Activated naive CD4-positive, alpha-beta T cell treated with anti-CD3 and anti-CD28 coated beads, Interleukin-2, amount 10 ng/mL, durations not matched to agents 7 days and 5 days (primary cell): ENCODE measurements at regions not wholly inside any gene's neighbourhood (a gene's known extent, or its start where the extent isn't known, plus 50 kb on each side); places are given as distances from the start of the nearest gene placed in this dataset.

Source experiments
- CTCF ChIA-PET: fragments of 350-600 bp; sonication (Branson Sonifier 250); formaldehyde crosslinking; loops from one replicate; lab custom pipeline; 2021; ENCODE audit warnings: antibody characterized with exemption; lab: Charles Lee
- DNase-seq: peaks from one replicate; pipeline ENCODE4 v3.0.0-alpha.2; 2020
- H3K27ac Mint-ChIP-seq: one replicate; pipeline ENCODE4 v1.8.0; 2021; ENCODE audit warnings: mild to moderate bottlenecking, moderate library complexity, mixed read lengths
- H3K27me3 Mint-ChIP-seq: one replicate; pipeline ENCODE4 v1.8.0; 2021; ENCODE audit warnings: mild to moderate bottlenecking, mixed read lengths
- H3K36me3 Mint-ChIP-seq: one replicate; pipeline ENCODE4 v1.8.0; 2021; ENCODE audit warnings: mixed read lengths
- H3K4me1 Mint-ChIP-seq: one replicate; pipeline ENCODE4 v1.8.0; 2021; ENCODE audit warnings: mixed read lengths
- H3K4me3 Mint-ChIP-seq: one replicate; pipeline ENCODE4 v1.8.0; 2021; ENCODE audit warnings: mild to moderate bottlenecking, moderate library complexity, mixed read lengths
- H3K9me3 Mint-ChIP-seq: one replicate; pipeline ENCODE4 v1.8.0; 2021; ENCODE audit warnings: mixed read lengths

DNA sequence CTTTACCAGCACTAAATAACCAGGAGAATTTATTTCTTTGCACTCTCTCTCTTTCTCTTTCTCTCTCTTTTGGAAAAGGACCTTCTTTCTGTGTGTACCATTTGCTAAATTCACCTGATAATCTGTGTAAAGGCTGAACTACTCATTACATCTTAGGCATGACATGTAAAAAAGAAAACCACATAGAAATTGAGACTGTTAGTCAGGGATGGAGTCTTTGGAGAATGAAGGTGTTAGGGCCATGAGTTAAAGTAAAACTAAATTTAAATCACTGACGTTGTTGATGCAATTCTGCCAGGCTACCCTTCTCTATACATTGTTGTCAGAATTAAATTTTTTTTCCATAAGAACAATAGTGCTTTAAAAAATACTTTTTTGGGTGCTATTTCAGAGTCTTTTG lies 263.3 kb downstream of the PTEN start:
- Mint-ChIP-seq H3K9me3 (no peaks in the 10 kb centered on the region), H3K27ac (no peak overlapping the region), H3K4me3 (no peak overlapping the region), H3K36me3 (no peaks in the 10 kb centered on the region), H3K4me1 (no peaks in the 10 kb centered on the region), H3K27me3 (peaks cover 10% of the 10 kb centered on the region)
- DNase-seq, result no peak
- CTCF ChIA-PET, result no interaction called here

DNA sequence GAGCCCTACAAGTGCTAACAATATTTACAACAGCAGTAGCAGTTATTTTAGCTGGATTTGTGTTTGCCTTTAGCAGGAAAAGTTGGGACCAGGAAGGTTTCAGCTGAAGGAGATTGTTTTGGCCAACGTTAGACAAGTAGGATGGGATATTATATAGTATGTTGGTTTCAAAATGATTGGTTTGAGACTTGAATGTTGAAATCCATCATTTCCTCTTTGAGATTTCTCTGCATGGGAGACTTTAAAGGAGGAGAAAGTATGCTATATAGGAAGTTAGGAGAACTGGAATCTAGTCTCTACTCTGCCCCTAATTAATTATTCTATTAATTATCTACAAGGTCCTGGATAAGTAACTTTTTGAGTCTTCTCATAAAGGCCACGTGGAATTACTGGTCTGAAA lies 263.8 kb downstream of the PTEN start:
- CTCF ChIA-PET, result no interaction called here
- no peak for DNase-seq
- Mint-ChIP-seq H3K9me3 (no peaks in the 10 kb centered on the region), H3K27ac (no peak overlapping the region), H3K27me3 (peaks cover 14% of the 10 kb centered on the region), H3K36me3 (no peaks in the 10 kb centered on the region), H3K4me3 (no peak overlapping the region), H3K4me1 (no peaks in the 10 kb centered on the region)

DNA sequence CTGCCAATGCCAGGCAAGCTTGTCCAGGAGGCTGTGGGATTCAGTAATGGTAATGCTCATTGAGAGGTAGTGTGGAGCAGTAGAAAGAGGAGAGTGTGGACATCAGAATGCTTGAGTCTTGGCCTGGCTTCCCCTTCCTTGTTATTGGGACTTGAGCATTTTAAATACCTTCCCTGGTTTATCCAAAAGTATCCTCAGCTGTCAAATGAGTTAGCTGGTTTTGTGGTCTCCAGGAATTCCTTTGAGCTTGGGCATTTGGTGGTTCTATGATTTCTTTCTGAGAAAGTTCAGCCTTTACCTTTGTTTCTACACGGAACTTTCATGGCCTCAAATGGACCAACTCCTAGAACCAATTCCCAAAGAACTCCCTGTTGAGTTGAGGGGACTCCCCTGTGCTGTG lies 264.3 kb downstream of the PTEN start:
- Mint-ChIP-seq H3K4me1 (no peaks in the 10 kb centered on the region), H3K9me3 (no peaks in the 10 kb centered on the region), H3K27me3 (peaks cover 10% of the 10 kb centered on the region), H3K4me3 (no peak overlapping the region), H3K36me3 (no peaks in the 10 kb centered on the region), H3K27ac (no peak overlapping the region)
- CTCF ChIA-PET, result no interaction called here
- DNase-seq, result no peak

DNA sequence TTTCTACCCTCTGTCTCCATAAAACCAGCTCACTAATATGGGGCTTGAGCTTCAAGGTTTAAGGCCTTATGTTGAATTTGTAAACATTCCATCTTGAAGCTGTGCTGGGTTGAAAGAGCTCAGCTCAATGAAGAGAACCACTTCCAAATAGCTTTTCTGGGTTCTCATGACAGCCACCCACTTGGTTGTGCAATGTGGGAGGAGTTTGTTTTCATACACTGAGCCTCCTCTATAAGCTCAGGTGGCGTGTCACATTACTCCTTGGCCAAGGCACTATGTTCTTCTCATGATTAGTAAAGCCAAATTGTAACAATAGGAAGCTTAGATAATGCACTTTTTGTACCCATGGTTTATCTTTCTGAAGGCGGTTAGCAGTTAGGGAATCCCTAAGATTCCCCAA lies 265.6 kb downstream of the PTEN start:
- peaks cover 5% of the 10 kb centered on the region for H3K27me3 Mint-ChIP-seq
- H3K9me3 Mint-ChIP-seq, result no peaks in the 10 kb centered on the region
- H3K4me3 Mint-ChIP-seq, result no peak overlapping the region
- no peaks in the 10 kb centered on the region for H3K36me3 Mint-ChIP-seq
- CTCF ChIA-PET, result interaction anchor here (0.6 kb wide), 1 partner anchor 330 kb away, joined by 3 read pairs; no protein-coding TSS in a partner anchor
- no peak overlapping the region for H3K27ac Mint-ChIP-seq
- DNase-seq, result no peak
- no peaks in the 10 kb centered on the region for H3K4me1 Mint-ChIP-seq

DNA sequence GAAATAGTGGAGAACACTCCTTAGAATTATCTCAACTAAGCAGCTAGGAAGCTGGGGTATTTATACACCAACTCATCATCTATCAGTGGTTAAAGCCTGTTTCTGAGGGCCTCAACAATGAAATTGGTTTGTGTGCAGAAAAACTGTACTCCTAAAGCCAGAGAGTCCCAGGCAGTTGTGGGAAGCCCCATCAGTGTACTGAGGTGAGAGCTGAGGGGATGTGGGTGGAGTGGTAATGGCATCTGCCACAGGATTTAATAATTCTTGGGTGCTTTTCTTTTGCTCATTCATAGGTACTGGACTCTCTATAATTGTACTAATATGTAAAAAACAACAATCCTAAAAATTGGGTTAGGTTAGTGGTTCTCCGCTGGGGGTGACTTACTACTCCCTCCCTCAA lies 267.5 kb downstream of the PTEN start:
- H3K27me3 Mint-ChIP-seq, result peaks cover 5% of the 10 kb centered on the region
- H3K9me3 Mint-ChIP-seq, result peaks cover 2% of the 10 kb centered on the region
- H3K4me1 Mint-ChIP-seq, result no peaks in the 10 kb centered on the region
- H3K4me3 Mint-ChIP-seq, result no peak overlapping the region
- no peaks in the 10 kb centered on the region for H3K36me3 Mint-ChIP-seq
- no peak overlapping the region for H3K27ac Mint-ChIP-seq
- CTCF ChIA-PET, result no interaction called here
- no peak for DNase-seq

DNA sequence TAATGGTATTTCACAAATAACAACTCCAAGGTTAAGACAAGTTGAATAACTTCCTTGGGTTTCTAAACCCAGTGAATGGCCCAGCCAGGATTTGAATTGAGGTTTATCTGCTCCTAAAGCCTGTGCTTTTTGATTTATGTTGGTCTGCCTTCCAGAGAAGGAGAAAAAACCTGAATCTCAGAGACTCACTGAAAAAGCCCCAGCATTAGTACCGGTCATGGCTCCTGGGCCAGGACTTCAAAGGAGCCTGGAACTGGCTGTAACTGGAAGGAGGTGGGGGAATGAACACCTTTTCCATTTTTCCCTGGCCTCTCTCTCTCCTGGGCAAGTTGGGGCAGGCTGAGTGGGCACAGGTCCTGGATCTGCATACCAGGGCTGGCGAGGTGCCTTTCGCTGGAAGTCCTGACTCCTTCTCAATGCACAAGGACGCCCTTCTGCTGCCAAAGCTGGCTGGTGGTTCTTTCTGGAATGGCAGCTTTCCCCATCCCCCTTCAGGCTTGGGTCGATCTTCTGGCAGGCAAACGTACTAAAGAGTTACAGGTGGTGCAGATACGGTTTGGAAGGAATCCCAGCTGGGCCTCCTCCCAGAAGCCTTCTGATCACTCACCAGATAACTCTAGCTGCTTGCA lies 268.2 kb downstream of the PTEN start:
- no peak for DNase-seq
- Mint-ChIP-seq H3K9me3 (peaks cover 2% of the 10 kb centered on the region), H3K27me3 (peaks cover 5% of the 10 kb centered on the region), H3K27ac (no peak overlapping the region), H3K36me3 (no peaks in the 10 kb centered on the region), H3K4me3 (no peak overlapping the region), H3K4me1 (no peaks in the 10 kb centered on the region)
- CTCF ChIA-PET, result interaction anchor here (0.9 kb wide), 1 partner anchor 17 kb away, joined by 3 read pairs; no protein-coding TSS in a partner anchor

DNA sequence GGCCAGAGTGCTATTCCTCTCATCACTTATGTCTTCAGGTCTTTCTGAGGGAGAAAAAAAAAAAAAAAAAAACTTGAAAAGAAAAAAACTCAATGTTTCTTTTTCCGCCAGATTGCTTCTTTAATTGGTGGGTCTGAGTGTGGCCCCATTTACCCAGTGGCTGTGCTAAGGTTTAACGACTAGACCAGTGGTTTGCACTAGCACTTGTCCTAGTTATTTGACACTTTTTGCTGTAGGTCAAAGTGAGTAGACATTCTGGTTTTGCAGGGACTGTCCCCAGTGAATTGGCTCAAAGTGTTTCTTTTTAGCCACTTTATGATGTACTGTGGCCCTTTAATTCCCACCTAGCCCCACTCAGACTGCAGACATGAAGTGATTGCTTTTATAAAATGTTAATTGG lies 273.3 kb downstream of the PTEN start:
- H3K27ac Mint-ChIP-seq, result no peak overlapping the region
- H3K4me3 Mint-ChIP-seq, result no peak overlapping the region
- H3K4me1 Mint-ChIP-seq, result peaks cover 10% of the 10 kb centered on the region
- peaks cover 2% of the 10 kb centered on the region for H3K9me3 Mint-ChIP-seq
- H3K27me3 Mint-ChIP-seq, result peaks cover 4% of the 10 kb centered on the region
- DNase-seq, result no peak
- no peaks in the 10 kb centered on the region for H3K36me3 Mint-ChIP-seq
- CTCF ChIA-PET, result no interaction called here

DNA sequence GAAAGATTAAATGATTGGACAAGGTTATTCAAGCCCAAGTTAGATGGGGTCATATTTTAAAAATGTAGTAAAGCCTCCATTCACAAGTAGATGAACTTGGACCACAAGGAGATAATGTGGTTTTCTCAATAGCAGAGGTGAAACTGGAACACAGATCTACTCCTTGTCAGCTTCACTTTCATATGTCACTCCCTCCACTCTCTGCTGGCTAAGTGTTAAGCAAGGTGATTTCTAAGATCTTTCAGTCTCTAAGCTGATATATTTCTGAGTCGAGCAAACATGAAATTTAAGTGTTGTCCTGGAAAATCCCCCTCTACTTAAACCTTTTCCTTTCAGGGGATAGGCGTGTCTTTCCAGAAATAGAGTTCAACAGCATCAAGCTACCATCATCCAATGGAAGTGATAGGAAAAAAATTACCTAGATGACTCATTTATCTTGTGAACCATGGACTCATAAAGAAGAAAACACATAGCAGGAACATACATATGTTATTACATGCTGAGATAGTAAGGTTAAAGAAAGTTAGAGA lies 275.0 kb downstream of the PTEN start:
- no peak for DNase-seq
- peaks cover 2% of the 10 kb centered on the region for H3K9me3 Mint-ChIP-seq
- CTCF ChIA-PET, result interaction anchor here (1.1 kb wide), 1 partner anchor 17 kb away, joined by 3 read pairs; no protein-coding TSS in a partner anchor
- H3K4me3 Mint-ChIP-seq, result no peak overlapping the region
- H3K4me1 Mint-ChIP-seq, result peaks cover 10% of the 10 kb centered on the region
- peak overlapping the region; percentile 16 for H3K27ac Mint-ChIP-seq
- no peaks in the 10 kb centered on the region for H3K27me3 Mint-ChIP-seq
- H3K36me3 Mint-ChIP-seq, result no peaks in the 10 kb centered on the region

DNA sequence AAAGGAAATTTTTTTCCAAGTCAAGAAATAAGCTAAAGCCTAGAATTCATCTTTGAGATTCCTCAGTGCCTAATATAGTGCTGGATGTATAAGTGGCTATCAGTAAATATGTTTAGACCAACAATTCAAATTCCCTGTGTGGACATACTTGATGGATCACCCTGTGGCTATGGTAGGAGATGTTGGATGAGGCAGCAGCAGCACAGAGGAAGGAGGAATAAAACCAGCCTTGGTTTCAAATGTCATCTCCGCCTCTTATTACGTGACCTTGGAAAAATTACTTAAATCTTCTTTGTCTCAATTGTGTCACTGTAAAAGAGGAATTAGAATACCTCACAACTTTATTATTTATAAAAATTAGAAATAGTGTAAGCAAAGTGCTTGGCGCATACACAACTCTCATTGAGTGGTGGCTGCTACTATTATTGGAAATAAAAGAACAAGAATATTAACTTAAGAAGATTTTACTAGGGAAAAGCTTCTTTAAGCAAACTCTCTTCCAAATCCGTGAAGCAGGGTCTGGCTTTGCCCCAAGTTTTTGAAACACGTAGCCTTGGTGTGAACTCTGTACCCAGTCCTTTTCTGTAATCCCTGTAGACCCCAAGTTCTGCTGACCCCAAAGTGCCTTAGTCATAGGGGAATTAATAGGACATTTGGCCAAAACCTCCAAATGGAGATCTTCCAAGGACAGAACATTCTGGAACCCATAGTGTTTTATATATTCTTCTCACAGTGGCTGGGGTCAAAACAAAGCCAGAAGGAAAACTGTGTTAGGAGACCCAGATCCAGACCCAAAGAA lies 283.8 kb downstream of the PTEN start:
- Mint-ChIP-seq H3K4me3 (no peak overlapping the region), H3K4me1 (peaks cover 4% of the 10 kb centered on the region), H3K36me3 (no peaks in the 10 kb centered on the region), H3K27ac (no peak overlapping the region), H3K27me3 (no peaks in the 10 kb centered on the region), H3K9me3 (no peaks in the 10 kb centered on the region)
- CTCF ChIA-PET, result no interaction called here
- no peak for DNase-seq

DNA sequence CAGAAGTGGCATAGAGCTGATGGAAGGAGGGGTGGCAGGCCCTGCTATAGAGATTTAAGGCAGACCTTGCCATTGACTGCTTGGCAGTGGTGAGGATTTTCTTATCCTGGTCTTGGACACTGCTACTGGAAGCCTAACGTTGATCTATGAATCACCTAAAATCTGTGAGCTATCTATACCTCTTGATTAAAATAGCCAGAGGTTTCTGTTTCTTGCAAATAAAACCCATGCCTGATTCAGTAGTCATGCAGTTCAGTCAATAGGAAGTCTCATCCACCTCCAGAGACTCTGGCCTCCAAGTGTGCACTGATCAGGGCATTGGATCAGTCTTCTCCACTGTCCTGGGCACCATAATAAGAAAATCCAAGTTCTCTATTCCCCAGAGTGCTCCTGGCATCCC lies 286.5 kb downstream of the PTEN start:
- H3K9me3 Mint-ChIP-seq, result peaks cover 2% of the 10 kb centered on the region
- no peak for DNase-seq
- H3K4me3 Mint-ChIP-seq, result no peak overlapping the region
- peaks cover 16% of the 10 kb centered on the region for H3K4me1 Mint-ChIP-seq
- H3K27me3 Mint-ChIP-seq, result no peaks in the 10 kb centered on the region
- CTCF ChIA-PET, result no interaction called here
- H3K27ac Mint-ChIP-seq, result no peak overlapping the region
- H3K36me3 Mint-ChIP-seq, result peaks cover 1% of the 10 kb centered on the region

DNA sequence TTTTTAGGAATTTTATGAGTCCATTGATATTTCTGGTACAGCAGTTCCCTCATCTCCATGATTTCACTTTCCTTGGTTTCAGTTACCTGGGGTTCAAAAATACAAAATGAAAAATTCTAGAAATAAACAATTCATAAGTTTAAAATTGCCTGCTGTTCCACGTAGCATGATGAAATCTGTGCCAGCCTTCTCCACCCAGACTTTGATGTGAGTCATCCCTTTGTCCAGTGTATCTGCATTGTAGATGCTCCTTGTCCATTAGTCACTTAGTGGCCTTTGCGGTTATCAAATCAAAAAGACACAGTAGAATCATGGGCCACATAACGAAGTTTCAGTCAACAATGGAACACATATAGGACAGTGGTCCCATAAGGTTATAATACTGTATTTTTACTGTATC lies 286.9 kb downstream of the PTEN start:
- Mint-ChIP-seq H3K27ac (no peak overlapping the region), H3K4me3 (no peak overlapping the region), H3K36me3 (peaks cover 1% of the 10 kb centered on the region), H3K9me3 (peaks cover 2% of the 10 kb centered on the region), H3K4me1 (peaks cover 16% of the 10 kb centered on the region), H3K27me3 (no peaks in the 10 kb centered on the region)
- CTCF ChIA-PET, result no interaction called here
- no peak for DNase-seq

DNA sequence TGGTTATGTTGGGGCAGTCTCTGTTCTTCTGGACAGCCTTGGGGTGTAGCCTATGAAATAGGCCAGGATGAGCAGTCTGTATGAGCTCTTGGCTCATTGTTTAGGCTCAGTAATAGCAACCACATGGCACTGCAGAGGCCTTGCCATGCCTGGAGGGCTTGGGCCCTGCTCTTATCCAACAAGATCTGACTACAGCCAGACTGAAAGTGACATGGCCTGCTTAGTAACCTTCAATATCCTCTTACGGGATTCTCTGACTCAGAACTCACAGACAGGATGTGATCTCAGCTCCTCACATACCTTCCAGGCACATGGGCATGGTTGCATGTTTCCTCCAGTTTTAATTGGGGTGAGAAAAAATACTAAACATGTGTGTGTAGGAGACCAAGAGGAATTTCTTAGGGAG lies 289.3 kb downstream of the PTEN start:
- peaks cover 2% of the 10 kb centered on the region for H3K9me3 Mint-ChIP-seq
- H3K4me3 Mint-ChIP-seq, result no peak overlapping the region
- no peaks in the 10 kb centered on the region for H3K27me3 Mint-ChIP-seq

DNA sequence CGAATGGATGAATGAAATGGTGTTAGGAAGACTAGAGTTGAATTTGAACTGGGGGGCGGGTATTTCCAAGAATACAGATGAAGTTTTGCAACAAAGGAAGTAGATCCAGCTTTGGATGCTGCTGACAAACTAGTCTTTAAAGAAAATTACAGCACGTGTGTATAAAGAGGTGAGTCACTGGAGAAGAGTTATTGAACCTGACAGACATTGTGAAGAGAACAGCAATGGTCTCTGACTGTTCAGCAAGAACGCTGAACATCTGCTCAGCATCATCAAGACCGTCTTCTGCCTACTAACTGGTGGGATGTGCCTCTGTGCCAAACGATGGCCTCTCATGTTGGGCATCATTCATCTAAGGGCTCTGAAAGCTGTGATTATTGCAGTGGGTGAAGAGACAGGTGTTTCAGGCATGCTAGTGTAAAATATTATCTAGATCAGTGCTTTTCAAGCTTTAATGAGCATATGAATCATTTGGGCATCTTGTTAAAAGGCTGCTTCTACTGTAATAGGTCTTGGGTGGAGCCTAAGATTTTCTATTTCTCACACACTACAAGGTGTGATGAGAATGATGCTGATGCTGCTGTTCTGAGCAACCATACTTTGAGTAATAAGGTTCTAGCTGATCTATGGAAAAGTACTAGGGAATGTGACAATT lies 291.3 kb downstream of the PTEN start:
- peaks cover 1% of the 10 kb centered on the region for H3K36me3 Mint-ChIP-seq
- no peak for DNase-seq
- H3K9me3 Mint-ChIP-seq, result peaks cover 2% of the 10 kb centered on the region
- CTCF ChIA-PET, result no interaction called here
- H3K27ac Mint-ChIP-seq, result no peak overlapping the region
- no peak overlapping the region for H3K4me3 Mint-ChIP-seq
- no peaks in the 10 kb centered on the region for H3K27me3 Mint-ChIP-seq
- peaks cover 16% of the 10 kb centered on the region for H3K4me1 Mint-ChIP-seq

More for the DNA sequence above, 289.3 kb downstream of the PTEN start:
- peak; percentile 50 for DNase-seq
- CTCF ChIA-PET, result interaction anchor here (1.5 kb wide), 1 partner anchor 237 kb away, joined by 3 read pairs; no protein-coding TSS in a partner anchor
- peaks cover 1% of the 10 kb centered on the region for H3K36me3 Mint-ChIP-seq
- peak overlapping the region; percentile 58 for H3K27ac Mint-ChIP-seq
- H3K4me1 Mint-ChIP-seq, result peaks cover 16% of the 10 kb centered on the region

DNA sequence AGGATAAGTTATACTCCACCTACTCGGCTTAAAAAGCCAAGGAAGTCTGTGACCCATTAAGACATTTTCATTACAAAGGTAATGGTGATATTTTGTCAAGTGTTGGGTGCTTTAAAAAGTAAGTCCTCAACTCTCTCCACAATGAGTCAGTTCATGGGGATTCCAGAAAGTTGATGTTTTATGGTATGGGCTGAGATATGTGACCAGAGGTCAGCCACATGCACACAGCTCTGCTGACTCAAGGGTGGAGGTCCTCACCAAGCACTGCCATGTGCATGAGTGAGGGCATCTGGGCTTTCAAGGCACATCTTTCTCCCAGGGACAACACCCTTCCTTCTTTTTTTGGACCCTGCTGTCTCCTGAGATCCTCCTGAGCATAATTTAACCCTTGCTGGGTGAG lies 292.9 kb downstream of the PTEN start:
- H3K36me3 Mint-ChIP-seq, result peaks cover 1% of the 10 kb centered on the region
- no peak for DNase-seq
- H3K4me1 Mint-ChIP-seq, result peaks cover 16% of the 10 kb centered on the region
- CTCF ChIA-PET, result no interaction called here
- H3K9me3 Mint-ChIP-seq, result peaks cover 2% of the 10 kb centered on the region
- no peak overlapping the region for H3K4me3 Mint-ChIP-seq
- H3K27ac Mint-ChIP-seq, result no peak overlapping the region
- no peaks in the 10 kb centered on the region for H3K27me3 Mint-ChIP-seq
